Body of pancreas (tissue), 4 donors: ENCODE measurements at regions not wholly inside any gene's neighbourhood (a gene's known extent, or its start where the extent isn't known, plus 50 kb on each side); places are given as distances from the start of the nearest gene placed in this dataset.

Experiments used
- ATAC-seq: fragments of 150-250 bp; one replicate; pipeline ENCODE4 v1.9.1; 2016
- DNase-seq, 4 donors: peaks; one replicate each; pipeline ENCODE4 v3.0.0-alpha.2; 2019
- H3K27ac ChIP-seq, 4 donors: fragments of 200-600 bp; sonication (generic); 1 replicate in 3 of 4; 2 replicates in 1 of 4; pipeline versions ENCODE4 v1.5.1 to v1.6.1; 2016 to 2019; ENCODE audit warnings: mild to moderate bottlenecking in 1 of 4, mixed read lengths in 1 of 4, moderate library complexity in 1 of 4
- H3K27me3 ChIP-seq, 2 donors: fragments of 200-600 bp; sonication (generic); one replicate each; pipeline ENCODE4 v1.6.0; 2016; ENCODE audit warnings: mild to moderate bottlenecking in 1 of 2
- H3K36me3 ChIP-seq, 2 donors: fragments of 200-600 bp; sonication (generic); replicated peaks in 1 of 2; 2 replicates each; pipeline ENCODE4 v1.5.1; 2016; ENCODE audit warnings: low read depth in 2 of 2; ENCODE audit not compliant: insufficient read depth in 1 of 2
- H3K4me1 ChIP-seq: fragments of 200-600 bp; sonication (generic); one replicate; pipeline ENCODE4 v1.6.0; 2016
- H3K4me3 ChIP-seq, 2 donors: fragments of 200-600 bp; sonication (generic); 1 replicate in 1 of 2; 2 replicates in 1 of 2; pipeline ENCODE4 v1.5.1; 2016 to 2019
- H3K9me3 ChIP-seq, 3 donors: fragments of 200-600 bp; sonication (generic); 1 replicate in 2 of 3; 2 replicates in 1 of 3; pipeline ENCODE4 v1.5.1; 2016
- CTCF ChIP-seq, 7 experiments: fragments of 450-650 bp in 4 of 7; fragments of 200-600 bp in 3 of 7; sonication (generic) in 3 of 7; IDR thresholded peaks; one replicate each; pipeline ENCODE4 v1.5.1; 2016 to 2019; ENCODE audit warnings: antibody characterized with exemption in 7 of 7
- POLR2A ChIP-seq, 3 donors: fragments of 450-650 bp; IDR thresholded peaks; one replicate each; pipeline ENCODE4 v1.6.1; 2016; ENCODE audit warnings: antibody characterized with exemption in 3 of 3, mild to moderate bottlenecking in 2 of 3
- WGBS, 2 donors: methylation state at CpG; one replicate each; pipeline ENCODE4 v1.1.5; 2017; 5-methylcytosine and 5-hydroxymethylcytosine counted together
- intact Hi-C: fragments of 100-400 bp; cut with DNase I; formaldehyde crosslinking; loops from one replicate; pipeline ENCODE4 v1.15.1; 2023

DNA sequence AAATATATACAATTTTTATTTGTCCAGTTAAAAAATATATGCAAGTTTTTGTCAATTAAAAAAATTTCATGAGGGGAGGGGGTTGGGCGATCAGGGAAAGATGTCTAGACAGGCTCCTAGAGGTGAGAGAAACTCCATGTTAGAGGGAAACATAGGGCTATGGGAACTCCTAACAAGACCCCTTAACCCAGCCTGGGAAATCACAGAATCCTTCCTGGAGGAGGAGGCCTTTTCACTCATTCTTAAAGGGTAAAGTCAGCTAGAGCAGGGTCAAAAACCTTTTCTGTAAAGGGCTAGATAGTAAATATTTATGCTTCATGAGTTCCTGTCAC is 75.9 kb upstream of the PTPN1 start:
- Histone ChIP-seq H3K36me3 (no peaks in the 10 kb centered on the region), H3K27ac (no peak overlapping the region), H3K9me3 (no peaks in the 10 kb centered on the region), H3K27me3 (no peaks in the 10 kb centered on the region), H3K4me1 (peaks cover 14% of the 10 kb centered on the region), H3K4me3 (no peak overlapping the region)
- WGBS, 2 donors, result 77 to 83% methylated on average over 1 of the region's 1 CpG
- DNase-seq, result no peak
- TF ChIP-seq POLR2A (IDR thresholded peaks at IDR 0.05) (no peak), CTCF (IDR thresholded peaks at IDR 0.05) (no peak)
- intact Hi-C loops, result no loop called here
- ATAC-seq, result no peak

DNA sequence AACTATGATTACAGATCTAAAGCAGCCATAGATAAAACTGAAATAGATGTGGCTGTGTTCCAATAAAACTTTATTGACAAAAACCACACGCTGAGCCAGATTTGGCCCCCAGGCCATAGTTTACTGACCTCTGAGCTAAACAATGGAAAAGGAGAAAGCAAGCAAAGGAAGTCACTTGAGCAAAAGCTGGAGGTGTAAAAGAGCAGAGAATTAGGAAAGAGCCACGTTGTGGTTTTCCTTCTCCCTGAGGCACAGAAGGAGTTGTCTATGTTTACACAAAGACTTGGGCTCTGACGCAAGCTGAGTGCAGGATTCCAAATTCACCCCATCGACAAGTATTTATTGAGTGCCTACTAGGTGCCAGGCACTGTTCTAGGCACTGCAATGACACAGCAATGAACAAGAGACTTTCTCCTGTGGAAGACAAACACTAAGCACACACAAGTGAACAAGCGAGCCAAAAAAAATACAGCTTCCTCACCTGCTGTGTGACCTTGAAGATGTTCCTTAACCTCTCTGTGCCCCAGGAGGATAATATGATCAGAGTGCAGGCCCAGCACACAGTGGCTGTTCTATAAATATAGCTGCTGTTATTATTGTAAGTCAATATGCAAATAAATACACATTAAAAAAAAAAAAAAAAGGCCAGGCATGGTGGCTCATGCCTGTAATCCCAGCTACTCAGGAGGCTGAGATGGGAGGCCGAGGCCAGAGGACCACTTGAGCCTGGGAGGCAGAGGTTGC is 75.4 kb upstream of the PTPN1 start:
- Histone ChIP-seq H3K4me3 (no peak overlapping the region), H3K36me3 (no peaks in the 10 kb centered on the region), H3K4me1 (peaks cover 14% of the 10 kb centered on the region), H3K9me3 (no peaks in the 10 kb centered on the region), H3K27me3 (no peaks in the 10 kb centered on the region), H3K27ac (no peak overlapping the region)
- 55 to 58% methylated on average over 6 of the region's 6 CpGs for WGBS, 2 donors
- ATAC-seq (no peak), DNase-seq (no peak)
- intact Hi-C loops, result no loop called here
- TF ChIP-seq POLR2A (IDR thresholded peaks at IDR 0.05) (no peak), CTCF (IDR thresholded peaks at IDR 0.05) (no peak)

- no peak for DNase-seq
- intact Hi-C loops, result no loop called here
- TF ChIP-seq POLR2A (IDR thresholded peaks at IDR 0.05), result no peak
- no peak for TF ChIP-seq CTCF (IDR thresholded peaks at IDR 0.05)
- no peak overlapping the region for H3K4me3 ChIP-seq
- no peaks in the 10 kb centered on the region for H3K27me3 ChIP-seq
- no peaks in the 10 kb centered on the region for H3K36me3 ChIP-seq
- no peaks in the 10 kb centered on the region for H3K9me3 ChIP-seq
- WGBS, 2 donors, result 90 to 93% methylated on average over 22 of the region's 22 CpGs
- peaks cover 15% of the 10 kb centered on the region for H3K4me1 ChIP-seq
- no peak for ATAC-seq
- H3K27ac ChIP-seq, result no peak overlapping the region
Observed at GRCh38 chr20:50435397-50436051, 74.7 kb upstream of the PTPN1 start.

DNA sequence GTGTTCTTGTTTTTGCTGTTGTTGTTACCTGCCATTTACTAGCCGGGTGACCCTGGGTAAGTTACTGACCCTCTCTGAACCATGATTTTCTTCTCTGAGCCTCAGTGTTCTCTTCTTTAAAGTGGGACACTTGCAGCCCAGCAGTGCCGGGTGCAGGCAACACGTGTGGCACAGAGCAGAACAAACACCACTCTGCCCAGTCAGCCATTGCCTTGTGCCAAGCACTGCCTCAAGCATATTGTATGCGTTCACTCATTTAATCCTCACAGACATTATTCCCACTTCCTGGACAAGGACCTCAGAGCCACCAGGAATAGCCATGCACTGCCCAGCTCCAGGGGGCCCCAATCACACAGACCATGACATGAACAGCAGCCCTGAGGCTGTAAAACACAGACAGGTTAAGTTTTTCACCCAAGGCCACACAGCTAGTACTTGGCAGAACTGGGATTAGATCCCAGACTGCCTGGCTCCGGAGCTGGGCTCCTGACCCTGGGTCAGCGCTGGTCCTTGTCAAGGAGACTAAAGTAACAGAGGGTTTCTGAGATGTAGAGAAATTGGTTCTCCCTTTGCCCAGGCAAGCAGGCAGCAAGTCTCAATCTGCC is 74.0 kb upstream of the PTPN1 start:
- Histone ChIP-seq H3K36me3 (no peaks in the 10 kb centered on the region), H3K4me1 (peaks cover 16% of the 10 kb centered on the region), H3K9me3 (no peaks in the 10 kb centered on the region), H3K27ac (no peak overlapping the region), H3K4me3 (no peak overlapping the region), H3K27me3 (no peaks in the 10 kb centered on the region)
- no peak for TF ChIP-seq CTCF (IDR thresholded peaks at IDR 0.05)
- no peak for TF ChIP-seq POLR2A (IDR thresholded peaks at IDR 0.05)
- WGBS, 2 donors, result 72 to 80% methylated on average over 6 of the region's 6 CpGs
- DNase-seq (no peak), ATAC-seq (no peak)
- intact Hi-C loops, result no loop called here
